Skeletal muscle satellite cell (primary cell): ENCODE measurements at regions not wholly inside any gene's neighbourhood (a gene's known extent, or its start where the extent isn't known, plus 50 kb on each side); places are given as distances from the start of the nearest gene placed in this dataset.
"Not testable (repeated sequence)": the region's sequence is repeated elsewhere in the genome, so short reads cannot be mapped to it uniquely, and the experiment has no call there.

Source experiments
- H3K27me3 ChIP-seq: 2 replicates; pipeline ENCODE4 v1.7.0; 2013; ENCODE audit warnings: low read length; ENCODE audit not compliant: control insufficient read depth, insufficient read depth
- H3K36me3 ChIP-seq: 2 replicates; pipeline ENCODE4 v1.7.0; 2013; ENCODE audit warnings: mild to moderate bottlenecking, control low read depth, low read length; ENCODE audit not compliant: insufficient read depth
- H3K4me1 ChIP-seq: 2 replicates; pipeline ENCODE4 v1.7.0; 2013; ENCODE audit warnings: low read length; ENCODE audit not compliant: control insufficient read depth, insufficient read depth
- H3K4me2 ChIP-seq: 2 replicates; pipeline ENCODE4 v1.7.0; 2013; ENCODE audit warnings: mild to moderate bottlenecking, low read length
- H3K4me3 ChIP-seq: 2 replicates; pipeline ENCODE4 v1.7.0; 2013; ENCODE audit warnings: low read length
- H3K9ac ChIP-seq: 2 replicates; pipeline ENCODE4 v1.7.0; 2013; ENCODE audit warnings: mild to moderate bottlenecking, low read depth, low read length, moderate library complexity
- H3K9me3 ChIP-seq: replicated peaks from 2 replicates; pipeline ENCODE4 v1.7.0; 2013; ENCODE audit warnings: mild to moderate bottlenecking, control low read depth, low read length

- H3K27me3 ChIP-seq, result no peaks in the 10 kb centered on the region
- H3K36me3 ChIP-seq, result no peaks in the 10 kb centered on the region
- no peaks in the 10 kb centered on the region for H3K4me1 ChIP-seq
- no peaks in the 10 kb centered on the region for H3K9me3 ChIP-seq
- H3K9ac ChIP-seq, result no peak overlapping the region
- no peak overlapping the region for H3K4me2 ChIP-seq
- no peak overlapping the region for H3K4me3 ChIP-seq
These were observed 317.5 kb downstream of the TMX3 start for GRCh38 chr18:68397241-68398035.

GRCh38 chr18:68394705-68395104 lies 320.2 kb downstream of the TMX3 start:
- no peaks in the 10 kb centered on the region for H3K4me1 ChIP-seq
- H3K4me3 ChIP-seq, result no peak overlapping the region
- H3K9me3 ChIP-seq, result no peaks in the 10 kb centered on the region
- no peaks in the 10 kb centered on the region for H3K27me3 ChIP-seq
- no peaks in the 10 kb centered on the region for H3K36me3 ChIP-seq
- H3K4me2 ChIP-seq, result no peak overlapping the region
- no peak overlapping the region for H3K9ac ChIP-seq

DNA sequence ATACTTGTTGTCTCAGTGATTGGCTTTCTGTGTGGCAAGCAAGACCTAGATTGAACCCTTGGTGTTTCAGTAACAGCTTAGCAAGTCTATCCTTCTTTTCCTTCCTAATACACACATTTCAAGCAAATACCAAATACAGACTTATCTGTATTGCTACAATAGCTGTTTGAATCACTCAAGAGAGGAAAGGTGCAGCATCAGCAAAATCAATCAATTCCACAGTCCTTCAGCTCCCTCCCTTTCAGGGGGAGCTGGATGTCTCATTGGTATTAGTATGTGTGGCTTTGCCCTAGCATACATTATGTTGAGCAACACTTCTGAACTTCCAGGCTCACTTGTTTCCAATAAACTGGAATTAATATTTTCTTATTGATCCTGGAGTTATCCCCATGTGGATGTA lies 323.1 kb downstream of the TMX3 start:
- H3K4me1 ChIP-seq, result peaks cover 3% of the 10 kb centered on the region
- H3K4me3 ChIP-seq, result no peak overlapping the region
- no peaks in the 10 kb centered on the region for H3K27me3 ChIP-seq
- H3K36me3 ChIP-seq, result no peaks in the 10 kb centered on the region
- no peaks in the 10 kb centered on the region for H3K9me3 ChIP-seq
- H3K4me2 ChIP-seq, result no peak overlapping the region
- H3K9ac ChIP-seq, result no peak overlapping the region

GRCh38 chr18:68387246-68387645 lies 327.7 kb downstream of the TMX3 start:
- no peaks in the 10 kb centered on the region for H3K9me3 ChIP-seq
- H3K36me3 ChIP-seq, result no peaks in the 10 kb centered on the region
- no peak overlapping the region for H3K4me2 ChIP-seq
- H3K27me3 ChIP-seq, result no peaks in the 10 kb centered on the region
- peaks cover 3% of the 10 kb centered on the region for H3K4me1 ChIP-seq
- no peak overlapping the region for H3K4me3 ChIP-seq
- H3K9ac ChIP-seq, result no peak overlapping the region

DNA sequence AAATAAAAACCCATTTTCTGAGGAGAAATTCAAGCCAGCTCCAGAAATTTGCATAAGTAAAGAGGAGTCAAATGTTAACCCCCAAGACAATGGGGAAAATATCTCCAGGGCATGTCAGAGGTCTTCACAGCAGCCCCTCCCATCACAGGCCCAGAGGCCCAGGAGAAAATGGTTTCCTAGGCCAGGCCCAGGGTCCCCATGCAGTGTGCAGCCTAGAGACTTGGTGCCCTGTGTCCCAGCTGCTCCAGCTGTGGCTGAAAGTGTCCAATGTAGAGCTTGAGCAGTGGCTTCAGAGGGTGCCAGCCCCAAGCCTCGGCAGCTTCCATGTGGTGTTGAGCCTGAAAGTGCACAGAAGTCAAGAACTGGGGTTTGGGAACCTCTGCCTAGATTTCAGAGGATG lies 330.9 kb downstream of the TMX3 start:
- not testable (repeated sequence) for H3K4me1 ChIP-seq, H3K9me3 ChIP-seq, H3K36me3 ChIP-seq, H3K9ac ChIP-seq, H3K27me3 ChIP-seq, H3K4me3 ChIP-seq, H3K4me2 ChIP-seq

DNA sequence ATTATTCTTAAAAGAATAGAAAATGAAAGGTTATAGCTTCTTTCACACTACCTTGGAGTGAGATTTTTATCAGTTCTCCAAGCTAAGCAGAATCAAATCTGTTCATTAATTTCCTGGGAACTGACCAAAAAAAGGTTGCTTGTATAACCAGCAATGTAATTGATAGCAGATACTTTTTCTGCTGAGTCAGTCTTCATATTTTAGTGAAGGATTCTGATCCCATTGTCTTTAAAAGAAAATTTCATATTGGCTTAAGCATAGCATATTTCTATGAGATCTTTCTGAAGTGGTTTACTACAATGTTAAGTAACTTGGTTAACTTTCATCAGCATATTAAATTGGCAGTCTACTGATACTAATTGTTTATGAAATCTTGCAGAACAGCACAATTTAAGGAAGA lies 338.0 kb downstream of the TMX3 start:
- Histone ChIP-seq H3K4me1 (no peaks in the 10 kb centered on the region), H3K9ac (no peak overlapping the region), H3K9me3 (no peaks in the 10 kb centered on the region), H3K36me3 (no peaks in the 10 kb centered on the region), H3K4me3 (no peak overlapping the region), H3K4me2 (no peak overlapping the region), H3K27me3 (no peaks in the 10 kb centered on the region)

DNA sequence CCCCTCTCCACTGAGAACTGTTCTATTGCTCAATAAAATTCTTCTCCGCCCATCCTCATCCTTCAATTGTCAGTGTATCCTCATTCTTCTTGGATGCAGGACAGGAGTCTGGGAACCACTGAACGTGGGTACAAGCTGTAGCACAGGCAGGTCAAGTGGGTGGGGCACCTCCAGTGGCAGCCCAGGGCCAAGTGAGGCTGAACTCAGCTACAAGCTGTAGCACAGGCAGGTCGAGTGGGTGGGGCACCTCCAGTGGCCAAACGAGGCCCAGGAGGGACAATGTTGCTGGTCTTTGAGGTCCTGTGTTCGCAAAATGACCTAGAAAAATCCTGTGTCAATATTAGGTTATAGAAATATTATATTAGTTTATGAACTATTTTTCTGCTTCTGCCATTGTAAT lies 352.0 kb downstream of the TMX3 start:
- H3K4me3 ChIP-seq, result no peak overlapping the region
- H3K4me2 ChIP-seq, result no peak overlapping the region
- H3K9me3 ChIP-seq, result no peaks in the 10 kb centered on the region
- H3K4me1 ChIP-seq, result no peaks in the 10 kb centered on the region
- H3K27me3 ChIP-seq, result no peaks in the 10 kb centered on the region
- no peaks in the 10 kb centered on the region for H3K36me3 ChIP-seq
- H3K9ac ChIP-seq, result no peak overlapping the region

- H3K4me1 ChIP-seq, result no peaks in the 10 kb centered on the region
- H3K4me3 ChIP-seq, result no peak overlapping the region
- H3K27me3 ChIP-seq, result no peaks in the 10 kb centered on the region
- H3K4me2 ChIP-seq, result no peak overlapping the region
- H3K36me3 ChIP-seq, result no peaks in the 10 kb centered on the region
- no peaks in the 10 kb centered on the region for H3K9me3 ChIP-seq
- H3K9ac ChIP-seq, result no peak overlapping the region
These were observed 359.3 kb downstream of the TMX3 start for GRCh38 chr18:68355637-68356036.

DNA sequence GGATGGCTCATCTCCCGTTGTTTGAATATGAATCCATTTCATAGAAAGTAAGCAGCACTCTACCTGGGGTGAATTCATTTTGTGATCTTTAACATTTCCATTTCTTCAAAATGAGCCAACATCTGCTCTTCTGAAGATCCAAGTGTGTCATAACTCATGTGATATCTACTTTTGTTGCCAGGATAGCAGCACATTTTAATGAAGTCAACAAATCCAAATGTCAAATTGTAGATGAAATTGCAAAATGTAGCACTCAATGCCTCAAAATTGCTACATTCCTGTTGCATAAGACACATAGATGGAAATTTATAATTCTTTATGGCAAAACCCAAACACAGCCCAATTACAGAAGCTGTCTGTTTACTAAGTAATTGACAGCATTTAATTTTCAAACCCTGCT lies 360.7 kb downstream of the TMX3 start:
- H3K4me3 ChIP-seq, result no peak overlapping the region
- no peaks in the 10 kb centered on the region for H3K36me3 ChIP-seq
- H3K4me2 ChIP-seq, result no peak overlapping the region
- H3K27me3 ChIP-seq, result no peaks in the 10 kb centered on the region
- H3K9ac ChIP-seq, result no peak overlapping the region
- no peaks in the 10 kb centered on the region for H3K9me3 ChIP-seq
- no peaks in the 10 kb centered on the region for H3K4me1 ChIP-seq

- H3K27me3 ChIP-seq, result no peaks in the 10 kb centered on the region
- no peaks in the 10 kb centered on the region for H3K4me1 ChIP-seq
- no peaks in the 10 kb centered on the region for H3K9me3 ChIP-seq
- H3K4me2 ChIP-seq, result no peak overlapping the region
- no peak overlapping the region for H3K9ac ChIP-seq
- H3K36me3 ChIP-seq, result no peaks in the 10 kb centered on the region
- no peak overlapping the region for H3K4me3 ChIP-seq
These were observed 372.8 kb downstream of the TMX3 start for GRCh38 chr18:68342039-68342659.

DNA sequence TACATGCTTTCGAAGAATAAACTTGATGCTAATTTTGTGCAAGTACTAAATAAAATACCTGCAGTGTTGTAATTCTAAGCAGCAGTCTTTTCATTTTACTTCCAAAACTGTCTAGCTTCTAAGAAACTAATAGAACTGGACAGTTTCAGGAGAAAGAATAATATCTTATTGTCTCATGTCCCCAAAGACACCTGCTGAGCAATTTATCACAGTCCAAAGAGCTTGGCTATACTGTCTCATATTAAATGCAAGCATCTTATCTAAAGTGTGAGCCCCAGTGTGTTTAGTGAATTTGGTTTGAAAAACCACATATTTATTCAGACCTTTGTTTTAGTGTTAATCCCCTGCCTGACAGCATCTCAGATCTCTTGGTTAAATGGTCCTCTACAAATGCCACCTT lies 374.3 kb downstream of the TMX3 start:
- H3K4me1 ChIP-seq, result no peaks in the 10 kb centered on the region
- H3K9me3 ChIP-seq, result no peaks in the 10 kb centered on the region
- H3K36me3 ChIP-seq, result no peaks in the 10 kb centered on the region
- no peaks in the 10 kb centered on the region for H3K27me3 ChIP-seq
- H3K4me2 ChIP-seq, result no peak overlapping the region
- H3K9ac ChIP-seq, result no peak overlapping the region
- no peak overlapping the region for H3K4me3 ChIP-seq

DNA sequence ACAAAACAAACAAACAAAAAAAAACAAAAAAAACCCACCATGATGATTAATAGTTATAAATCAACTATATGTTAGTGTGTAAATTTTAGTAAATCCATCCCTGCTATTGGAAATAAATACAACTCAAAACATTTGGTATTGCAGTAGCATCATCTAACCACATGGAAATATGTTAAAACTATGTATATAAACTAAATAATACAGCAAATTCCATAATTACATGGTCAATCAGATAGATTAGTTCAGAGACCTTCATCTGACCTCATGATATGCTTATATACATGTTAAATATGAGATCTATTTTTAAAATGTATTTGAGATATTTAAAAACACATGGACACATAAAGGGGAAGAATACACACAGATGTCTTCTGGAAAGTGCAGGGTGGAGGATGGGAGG lies 384.2 kb downstream of the TMX3 start:
- H3K4me3 ChIP-seq, result no peak overlapping the region
- no peak overlapping the region for H3K9ac ChIP-seq
- H3K9me3 ChIP-seq, result no peaks in the 10 kb centered on the region
- H3K4me1 ChIP-seq, result no peaks in the 10 kb centered on the region
- H3K27me3 ChIP-seq, result no peaks in the 10 kb centered on the region
- no peak overlapping the region for H3K4me2 ChIP-seq
- no peaks in the 10 kb centered on the region for H3K36me3 ChIP-seq
